Vagina (tissue), 2 donors: ENCODE measurements at regions not wholly inside any gene's neighbourhood (a gene's known extent, or its start where the extent isn't known, plus 50 kb on each side); places are given as distances from the start of the nearest gene placed in this dataset.

ENCODE experiments used
- POLR2A ChIP-seq, 2 donors: fragments of 450-650 bp; IDR thresholded peaks; one replicate each; pipeline ENCODE4 v1.6.1; 2017; ENCODE audit warnings: antibody characterized with exemption in 2 of 2, mild to moderate bottlenecking in 2 of 2, moderate library complexity in 2 of 2
- POLR2AphosphoS5 ChIP-seq, 2 donors: sonication (generic); formaldehyde crosslinking; IDR thresholded peaks; one replicate each; pipeline ENCODE4 v1.9.0; 2017; ENCODE audit warnings: antibody characterized with exemption in 2 of 2, mild to moderate bottlenecking in 2 of 2, low read depth in 1 of 2; ENCODE audit not compliant: insufficient read depth in 1 of 2
- TF ChIP-seq, protein P1 (sequence below), 3 experiments: fragments of 450-650 bp in 2 of 3; fragments of 200-600 bp in 1 of 3; sonication (generic) in 1 of 3; IDR thresholded peaks; one replicate each; pipeline ENCODE4 v1.5.1; 2017 to 2019; ENCODE audit warnings: antibody characterized with exemption in 3 of 3, mild to moderate bottlenecking in 2 of 3, moderate library complexity in 2 of 3

DNA sequence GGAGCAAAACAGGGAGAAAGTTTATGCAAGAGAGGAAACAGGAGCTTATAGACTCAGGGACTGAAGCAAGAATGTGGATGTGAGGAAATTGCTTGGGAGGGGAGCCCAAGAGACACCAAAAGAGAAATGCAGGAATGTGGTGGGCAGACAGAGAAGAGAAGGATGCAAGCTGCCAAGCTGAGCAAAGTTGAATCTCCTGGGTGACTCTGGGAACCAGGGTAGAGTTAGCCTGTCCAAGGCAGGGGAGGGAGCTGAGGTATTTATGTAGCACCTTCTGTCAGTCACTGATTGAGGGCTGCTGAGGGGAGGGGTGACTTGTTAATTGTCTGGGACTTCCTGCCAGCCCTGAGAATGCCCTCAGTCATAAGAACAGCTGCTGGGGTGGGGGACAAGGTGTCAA is 464.3 kb downstream of the NBAS start:
- TF ChIP-seq, protein P1, sequence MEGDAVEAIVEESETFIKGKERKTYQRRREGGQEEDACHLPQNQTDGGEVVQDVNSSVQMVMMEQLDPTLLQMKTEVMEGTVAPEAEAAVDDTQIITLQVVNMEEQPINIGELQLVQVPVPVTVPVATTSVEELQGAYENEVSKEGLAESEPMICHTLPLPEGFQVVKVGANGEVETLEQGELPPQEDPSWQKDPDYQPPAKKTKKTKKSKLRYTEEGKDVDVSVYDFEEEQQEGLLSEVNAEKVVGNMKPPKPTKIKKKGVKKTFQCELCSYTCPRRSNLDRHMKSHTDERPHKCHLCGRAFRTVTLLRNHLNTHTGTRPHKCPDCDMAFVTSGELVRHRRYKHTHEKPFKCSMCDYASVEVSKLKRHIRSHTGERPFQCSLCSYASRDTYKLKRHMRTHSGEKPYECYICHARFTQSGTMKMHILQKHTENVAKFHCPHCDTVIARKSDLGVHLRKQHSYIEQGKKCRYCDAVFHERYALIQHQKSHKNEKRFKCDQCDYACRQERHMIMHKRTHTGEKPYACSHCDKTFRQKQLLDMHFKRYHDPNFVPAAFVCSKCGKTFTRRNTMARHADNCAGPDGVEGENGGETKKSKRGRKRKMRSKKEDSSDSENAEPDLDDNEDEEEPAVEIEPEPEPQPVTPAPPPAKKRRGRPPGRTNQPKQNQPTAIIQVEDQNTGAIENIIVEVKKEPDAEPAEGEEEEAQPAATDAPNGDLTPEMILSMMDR (IDR thresholded peaks at IDR 0.05): no peak
- TF ChIP-seq POLR2AphosphoS5 (IDR thresholded peaks at IDR 0.05; ENCODE audit: insufficient read depth in 1 of 2, low read depth in 1 of 2) (no peak), POLR2A (IDR thresholded peaks at IDR 0.05) (no peak)
